LNCAP (cell line): ENCODE measurements at regions not wholly inside any gene's neighbourhood (a gene's known extent, or its start where the extent isn't known, plus 50 kb on each side); places are given as distances from the start of the nearest gene placed in this dataset.

Source experiments
- CTCF ChIP-seq: fragments of 450-650 bp; IDR thresholded peaks from 2 replicates; pipeline ENCODE4 v1.5.1; 2017; ENCODE audit warnings: mild to moderate bottlenecking

DNA sequence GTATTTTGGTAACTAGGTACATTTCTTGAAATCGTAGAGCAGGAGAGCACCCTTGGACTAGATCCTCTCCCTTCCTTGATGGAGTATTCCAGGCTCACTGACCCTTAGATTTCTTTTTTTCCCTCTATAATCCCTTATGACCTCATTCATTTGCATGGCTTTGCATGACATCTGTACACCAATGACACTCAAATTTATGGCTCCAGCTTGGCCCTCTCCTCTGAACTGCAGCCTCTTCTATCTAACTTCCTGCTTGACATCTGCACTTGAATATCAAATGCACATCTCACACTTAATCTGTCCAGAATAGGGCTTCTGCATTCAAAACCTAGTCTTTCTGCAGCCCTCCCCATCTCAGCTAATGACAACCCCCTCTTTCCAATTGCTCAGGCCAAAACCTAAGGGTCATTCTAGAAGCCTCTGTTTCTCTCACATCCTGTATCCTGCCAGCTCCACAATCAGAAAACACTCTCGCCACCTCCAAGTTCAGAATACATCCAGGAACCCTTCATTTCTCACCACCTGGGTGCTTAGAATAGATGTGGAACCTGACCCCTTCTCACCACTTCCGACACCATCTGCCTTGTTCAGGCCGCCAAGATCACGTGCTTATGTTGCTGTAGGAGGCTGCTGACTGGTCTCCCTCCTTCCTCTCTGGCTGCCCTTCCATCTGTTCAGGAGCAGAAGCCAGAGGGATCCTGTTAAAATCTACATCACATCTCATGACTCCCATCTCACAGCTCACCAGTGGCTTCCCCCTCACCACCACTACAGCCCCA lies 138.9 kb upstream of the MTNR1B start:
- TF ChIP-seq CTCF = no peak

DNA sequence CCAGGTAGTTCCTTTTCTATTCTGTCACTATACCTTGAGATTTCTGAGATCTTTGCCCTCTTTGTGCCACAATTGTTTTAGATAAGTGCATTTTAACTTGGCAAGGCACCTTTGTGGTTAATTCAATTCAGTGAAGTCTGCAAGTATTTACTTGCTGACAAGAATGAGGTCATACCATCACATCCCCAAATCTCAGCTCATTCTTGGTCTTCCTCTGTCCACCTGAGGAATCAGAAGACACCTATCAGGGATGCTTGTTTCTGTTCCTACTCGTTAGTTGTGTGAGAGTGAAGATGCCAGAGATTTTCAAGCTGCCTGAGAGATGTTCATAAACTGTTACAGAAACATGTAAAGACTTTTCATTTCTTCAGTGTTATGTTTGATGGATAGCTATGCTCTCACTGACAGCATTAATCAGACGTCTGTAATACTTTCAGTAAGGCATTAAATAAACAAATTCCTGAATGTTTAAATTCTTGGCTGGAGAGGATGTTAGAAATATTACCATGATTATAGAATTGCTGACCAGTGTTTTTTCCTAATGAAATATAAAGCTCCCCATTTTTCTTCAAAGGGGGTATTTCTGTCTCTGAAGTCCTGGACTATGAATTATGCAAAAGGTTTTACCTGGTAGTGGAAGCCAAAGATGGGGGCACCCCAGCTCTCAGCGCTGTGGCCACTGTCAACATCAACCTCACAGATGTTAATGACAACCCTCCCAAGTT lies 135.0 kb upstream of the MTNR1B start:
- no peak for TF ChIP-seq CTCF

DNA sequence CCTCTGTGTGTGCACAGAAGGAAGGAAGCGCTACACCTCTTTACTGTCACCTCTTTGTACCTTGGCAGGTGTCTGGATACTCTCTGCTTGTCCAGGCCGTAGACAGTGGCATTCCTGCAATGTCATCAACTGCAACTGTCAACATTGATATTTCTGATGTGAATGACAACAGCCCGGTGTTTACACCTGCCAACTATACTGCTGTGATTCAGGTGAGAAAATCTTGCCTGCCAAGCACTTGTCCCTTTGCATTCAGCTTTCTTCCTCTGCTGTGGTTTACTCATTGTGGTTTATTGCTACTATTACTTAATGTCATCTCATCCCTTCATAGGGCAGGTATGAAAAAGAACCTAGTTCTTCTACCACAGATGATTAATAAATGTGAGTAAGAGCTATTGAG lies 131.9 kb upstream of the MTNR1B start:
- TF ChIP-seq CTCF = no peak

GRCh38 chr11:92838759-92839310 lies 130.6 kb upstream of the MTNR1B start:
- TF ChIP-seq CTCF = no peak

GRCh38 chr11:92839450-92839849 lies 130.0 kb upstream of the MTNR1B start:
- no peak for TF ChIP-seq CTCF

- no peak for TF ChIP-seq CTCF
Measured at GRCh38 chr11:92841719-92842118, 127.7 kb upstream of the MTNR1B start.

DNA sequence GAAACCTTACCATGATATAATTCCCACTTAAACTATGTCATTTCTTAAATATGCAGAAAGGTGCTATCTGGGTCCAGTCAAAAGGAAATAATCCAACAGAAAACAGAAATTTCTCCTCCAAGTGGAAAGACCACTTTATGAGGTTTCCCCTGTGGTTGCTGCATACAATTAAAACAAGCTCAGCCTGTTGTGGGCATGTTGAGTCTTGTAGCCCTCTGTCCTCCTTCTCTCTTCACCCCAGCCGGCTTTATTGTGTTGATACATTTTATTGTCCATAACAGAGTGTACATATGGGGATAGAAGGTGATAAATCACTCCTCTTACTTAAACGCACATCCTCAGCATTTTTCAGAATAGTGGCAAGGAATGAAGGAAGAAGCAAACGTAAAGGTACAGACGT lies 126.0 kb upstream of the MTNR1B start:
- no peak for TF ChIP-seq CTCF
